Testis (tissue), 2 donors: ENCODE measurements at regions not wholly inside any gene's neighbourhood (a gene's known extent, or its start where the extent isn't known, plus 50 kb on each side); places are given as distances from the start of the nearest gene placed in this dataset.
A peak's percentile ranks its signal among the peaks of the same experiment; 100 is the strongest.

ENCODE experiments used
- DNase-seq: peaks from one replicate; pipeline ENCODE4 v3.0.0-alpha.2; 2019
- H3K27ac ChIP-seq, 2 donors: fragments of 200-600 bp; sonication (generic); one replicate each; pipeline ENCODE4 v1.5.1; 2019
- H3K27me3 ChIP-seq: fragments of 200-600 bp; sonication (generic); one replicate; pipeline ENCODE4 v1.5.1; 2019
- H3K36me3 ChIP-seq: fragments of 200-600 bp; sonication (generic); one replicate; pipeline ENCODE4 v1.5.1; 2017; ENCODE audit warnings: low read depth; ENCODE audit errors: missing control alignments
- H3K4me1 ChIP-seq: fragments of 200-600 bp; sonication (generic); one replicate; pipeline ENCODE4 v1.5.1; 2019
- H3K4me3 ChIP-seq, 2 donors: fragments of 200-600 bp; sonication (generic); one replicate each; pipeline ENCODE4 v1.5.1; 2017 to 2019
- H3K9me3 ChIP-seq: fragments of 200-600 bp; sonication (generic); one replicate; pipeline ENCODE4 v1.5.1; 2017
- CTCF ChIP-seq, 3 experiments: fragments of 450-650 bp in 2 of 3; fragments of 200-600 bp in 1 of 3; sonication (generic) in 1 of 3; IDR thresholded peaks; one replicate each; pipeline ENCODE4 v1.5.1; 2016 to 2019; ENCODE audit warnings: antibody characterized with exemption in 3 of 3, mild to moderate bottlenecking in 2 of 3, moderate library complexity in 1 of 3
- POLR2A ChIP-seq: fragments of 450-650 bp; IDR thresholded peaks from one replicate; pipeline ENCODE4 v1.6.1; 2017; ENCODE audit warnings: antibody characterized with exemption, mild to moderate bottlenecking, moderate library complexity
- WGBS, 2 donors: methylation state at CpG; one replicate each; pipeline ENCODE4 v1.1.5; 2018; 5-methylcytosine and 5-hydroxymethylcytosine counted together
- intact Hi-C: fragments of 100-400 bp; cut with DNase I; formaldehyde crosslinking; loops from one replicate; pipeline ENCODE4 v1.15.1; 2023; ENCODE audit warnings: low total_unique reads

- no peaks in the 10 kb centered on the region for H3K27me3 ChIP-seq
- TF ChIP-seq POLR2A (no peak), CTCF (IDR thresholded peaks at IDR 0.05) (peak in 1 of 3 experiments; percentile 34)
- intact Hi-C loops, result no loop called here
- H3K4me3 ChIP-seq, result no peak overlapping the region
- WGBS, 2 donors, result 52 to 64% methylated on average over 4 of the region's 4 CpGs
- DNase-seq, result no peak
- H3K9me3 ChIP-seq, result no peaks in the 10 kb centered on the region
- no peaks in the 10 kb centered on the region for H3K4me1 ChIP-seq
- no peak overlapping the region for H3K27ac ChIP-seq
- no peaks in the 10 kb centered on the region for H3K36me3 ChIP-seq
Observed at GRCh38 chr6:68468244-68468884, 166.7 kb upstream of the ADGRB3 start.

- Histone ChIP-seq H3K27ac (no peak overlapping the region), H3K9me3 (no peaks in the 10 kb centered on the region), H3K27me3 (no peaks in the 10 kb centered on the region), H3K36me3 (no peaks in the 10 kb centered on the region), H3K4me1 (no peaks in the 10 kb centered on the region), H3K4me3 (no peak overlapping the region)
- TF ChIP-seq POLR2A (no peak), CTCF (IDR thresholded peaks at IDR 0.05) (no peak)
- intact Hi-C loops, result no loop called here
- no peak for DNase-seq
- 74 to 81% methylated on average over 3 of the region's 3 CpGs for WGBS, 2 donors
Observed at GRCh38 chr6:68458447-68458846, 176.6 kb upstream of the ADGRB3 start.

GRCh38 chr6:68447112-68447511 is 188.0 kb upstream of the ADGRB3 start:
- Histone ChIP-seq H3K4me1 (no peaks in the 10 kb centered on the region), H3K27me3 (no peaks in the 10 kb centered on the region), H3K36me3 (no peaks in the 10 kb centered on the region), H3K27ac (no peak overlapping the region), H3K9me3 (no peaks in the 10 kb centered on the region), H3K4me3 (no peak overlapping the region)
- TF ChIP-seq POLR2A, result no peak
- TF ChIP-seq CTCF (IDR thresholded peaks at IDR 0.05), result no peak
- intact Hi-C loops, result no loop called here
- WGBS, 2 donors, result 80 to 81% methylated on average over 4 of the region's 4 CpGs
- no peak for DNase-seq

- Histone ChIP-seq H3K4me1 (no peaks in the 10 kb centered on the region), H3K27ac (no peak overlapping the region), H3K36me3 (no peaks in the 10 kb centered on the region), H3K9me3 (no peaks in the 10 kb centered on the region), H3K4me3 (no peak overlapping the region), H3K27me3 (no peaks in the 10 kb centered on the region)
- no peak for DNase-seq
- intact Hi-C loops, result no loop called here
- TF ChIP-seq CTCF (IDR thresholded peaks at IDR 0.05) (no peak), POLR2A (no peak)
Observed at GRCh38 chr6:68445926-68446325, 189.2 kb upstream of the ADGRB3 start.

GRCh38 chr6:68443704-68444103 is 191.4 kb upstream of the ADGRB3 start:
- H3K27me3 ChIP-seq, result no peaks in the 10 kb centered on the region
- TF ChIP-seq CTCF (IDR thresholded peaks at IDR 0.05) (peak in 1 of 3 experiments; percentile 41), POLR2A (no peak)
- H3K4me1 ChIP-seq, result no peaks in the 10 kb centered on the region
- H3K9me3 ChIP-seq, result no peaks in the 10 kb centered on the region
- no peaks in the 10 kb centered on the region for H3K36me3 ChIP-seq
- no peak for DNase-seq
- H3K27ac ChIP-seq, result no peak overlapping the region
- no peak overlapping the region for H3K4me3 ChIP-seq
- intact Hi-C loops, result no loop called here
